HepG2 (cell line): ENCODE measurements at regions not wholly inside any gene's neighbourhood (a gene's known extent, or its start where the extent isn't known, plus 50 kb on each side); places are given as distances from the start of the nearest gene placed in this dataset.

Experiments
- GLI4 ChIP-seq: sonication (generic); formaldehyde crosslinking; IDR thresholded peaks from 2 replicates; pipeline ENCODE4 v1.5.1; 2020; ENCODE audit warnings: missing genetic modification reagents, mild to moderate bottlenecking, moderate library complexity, borderline replicate concordance
- HNF4G ChIP-seq, 2 experiments: sonication (generic) in 1 of 2; formaldehyde crosslinking in 1 of 2; IDR thresholded peaks; 2 replicates each; pipeline versions ENCODE4 v1.4.0 to v1.6.1; 2011 to 2020; ENCODE audit warnings: borderline replicate concordance in 2 of 2, low read depth in 2 of 2, mild to moderate bottlenecking in 2 of 2, low read length in 1 of 2, missing genetic modification reagents in 1 of 2, moderate library complexity in 1 of 2
- MXI1 ChIP-seq: IDR thresholded peaks from 3 replicates; pipeline ENCODE4 v1.6.1; 2012; ENCODE audit warnings: low read depth, low read length, inconsistent platforms, borderline replicate concordance
- NCOR1 ChIP-seq: fragments of 200-600 bp; sonication (generic); IDR thresholded peaks from 2 replicates; pipeline ENCODE4 v1.7.0; 2017; ENCODE audit warnings: antibody characterized with exemption, low read length, borderline replicate concordance
- NFIC ChIP-seq: IDR thresholded peaks from 2 replicates; pipeline ENCODE4 v1.6.1; 2012; ENCODE audit warnings: mild to moderate bottlenecking, low read length, inconsistent platforms
- TF ChIP-seq, protein P1 (sequence below): sonication (generic); formaldehyde crosslinking; IDR thresholded peaks from 2 replicates; pipeline ENCODE4 v1.5.1; 2020; ENCODE audit warnings: missing genetic modification reagents, mild to moderate bottlenecking, borderline replicate concordance
- TF ChIP-seq, protein P2 (sequence below): sonication (generic); formaldehyde crosslinking; IDR thresholded peaks from 2 replicates; pipeline ENCODE4 v1.9.0; 2021; ENCODE audit warnings: missing genetic modification reagents, borderline replicate concordance
- TF ChIP-seq, protein P3 (sequence below): sonication (generic); formaldehyde crosslinking; IDR thresholded peaks from 2 replicates; pipeline ENCODE4 v1.5.0; 2020; ENCODE audit warnings: mild to moderate bottlenecking, missing genetic modification reagents, borderline replicate concordance
- TF ChIP-seq, protein P4 (sequence below): sonication (generic); formaldehyde crosslinking; IDR thresholded peaks from 2 replicates; pipeline ENCODE4 v1.5.1; 2020; ENCODE audit warnings: missing genetic modification reagents, mild to moderate bottlenecking, borderline replicate concordance
- TF ChIP-seq, protein P5 (sequence below): IDR thresholded peaks from 2 replicates; pipeline ENCODE4 v1.6.1; 2016; ENCODE audit warnings: mild to moderate bottlenecking

DNA sequence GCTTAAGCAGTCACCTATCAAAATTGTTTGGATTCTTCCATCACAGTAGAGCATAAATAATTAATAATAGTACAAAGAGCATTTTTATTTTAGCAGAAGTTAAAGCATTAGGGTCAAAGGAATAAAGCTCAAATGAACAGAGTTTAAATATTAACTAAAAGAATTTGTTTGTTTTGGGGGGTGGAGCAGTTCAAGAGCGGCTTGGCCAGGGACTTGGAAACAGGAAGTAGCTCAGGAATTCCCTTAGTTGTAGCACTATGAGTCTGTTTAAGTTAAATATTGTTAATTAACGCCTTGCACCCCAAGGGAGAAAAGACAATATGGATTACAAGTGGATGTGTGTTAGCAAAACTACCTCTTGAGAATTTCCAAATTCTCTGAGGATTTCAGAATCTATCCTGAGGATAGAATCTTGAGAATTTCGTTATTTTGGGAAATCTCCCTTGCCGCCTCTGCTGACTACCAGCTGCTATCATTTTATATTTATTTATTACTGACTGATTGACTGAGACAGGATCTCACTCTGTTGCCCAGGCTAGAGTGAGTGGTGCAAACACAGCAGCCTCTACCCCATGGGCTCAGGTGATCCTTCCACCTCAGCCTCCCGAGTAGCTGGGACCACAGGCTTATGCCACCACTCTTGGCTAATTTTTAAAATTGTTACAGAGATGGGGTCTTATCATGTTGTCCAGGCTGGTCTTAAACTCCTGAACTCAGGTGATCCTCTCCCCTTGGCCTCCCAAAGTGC, 96.7 kb upstream of the CHD1 start (continued):
- TF ChIP-seq, protein P1, sequence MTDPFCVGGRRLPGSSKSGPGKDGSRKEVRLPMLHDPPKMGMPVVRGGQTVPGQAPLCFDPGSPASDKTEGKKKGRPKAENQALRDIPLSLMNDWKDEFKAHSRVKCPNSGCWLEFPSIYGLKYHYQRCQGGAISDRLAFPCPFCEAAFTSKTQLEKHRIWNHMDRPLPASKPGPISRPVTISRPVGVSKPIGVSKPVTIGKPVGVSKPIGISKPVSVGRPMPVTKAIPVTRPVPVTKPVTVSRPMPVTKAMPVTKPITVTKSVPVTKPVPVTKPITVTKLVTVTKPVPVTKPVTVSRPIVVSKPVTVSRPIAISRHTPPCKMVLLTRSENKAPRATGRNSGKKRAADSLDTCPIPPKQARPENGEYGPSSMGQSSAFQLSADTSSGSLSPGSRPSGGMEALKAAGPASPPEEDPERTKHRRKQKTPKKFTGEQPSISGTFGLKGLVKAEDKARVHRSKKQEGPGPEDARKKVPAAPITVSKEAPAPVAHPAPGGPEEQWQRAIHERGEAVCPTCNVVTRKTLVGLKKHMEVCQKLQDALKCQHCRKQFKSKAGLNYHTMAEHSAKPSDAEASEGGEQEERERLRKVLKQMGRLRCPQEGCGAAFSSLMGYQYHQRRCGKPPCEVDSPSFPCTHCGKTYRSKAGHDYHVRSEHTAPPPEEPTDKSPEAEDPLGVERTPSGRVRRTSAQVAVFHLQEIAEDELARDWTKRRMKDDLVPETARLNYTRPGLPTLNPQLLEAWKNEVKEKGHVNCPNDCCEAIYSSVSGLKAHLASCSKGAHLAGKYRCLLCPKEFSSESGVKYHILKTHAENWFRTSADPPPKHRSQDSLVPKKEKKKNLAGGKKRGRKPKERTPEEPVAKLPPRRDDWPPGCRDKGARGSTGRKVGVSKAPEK (CRISPR knock-in tag), result no peak
- TF ChIP-seq NCOR1 (no peak; the same call in 1 of the 2 replicates), GLI4 (no peak), MXI1 (no peak), HNF4G (IDR thresholded peaks at IDR 0.05; ENCODE audit: borderline replicate concordance, low read depth, low read length) (no peak), HNF4G (CRISPR knock-in tag; IDR thresholded peaks at IDR 0.05; ENCODE audit: borderline replicate concordance, low read depth) (no peak), NFIC (peak; percentile 36; the same call in 1 of the 2 replicates)
- TF ChIP-seq, protein P2, sequence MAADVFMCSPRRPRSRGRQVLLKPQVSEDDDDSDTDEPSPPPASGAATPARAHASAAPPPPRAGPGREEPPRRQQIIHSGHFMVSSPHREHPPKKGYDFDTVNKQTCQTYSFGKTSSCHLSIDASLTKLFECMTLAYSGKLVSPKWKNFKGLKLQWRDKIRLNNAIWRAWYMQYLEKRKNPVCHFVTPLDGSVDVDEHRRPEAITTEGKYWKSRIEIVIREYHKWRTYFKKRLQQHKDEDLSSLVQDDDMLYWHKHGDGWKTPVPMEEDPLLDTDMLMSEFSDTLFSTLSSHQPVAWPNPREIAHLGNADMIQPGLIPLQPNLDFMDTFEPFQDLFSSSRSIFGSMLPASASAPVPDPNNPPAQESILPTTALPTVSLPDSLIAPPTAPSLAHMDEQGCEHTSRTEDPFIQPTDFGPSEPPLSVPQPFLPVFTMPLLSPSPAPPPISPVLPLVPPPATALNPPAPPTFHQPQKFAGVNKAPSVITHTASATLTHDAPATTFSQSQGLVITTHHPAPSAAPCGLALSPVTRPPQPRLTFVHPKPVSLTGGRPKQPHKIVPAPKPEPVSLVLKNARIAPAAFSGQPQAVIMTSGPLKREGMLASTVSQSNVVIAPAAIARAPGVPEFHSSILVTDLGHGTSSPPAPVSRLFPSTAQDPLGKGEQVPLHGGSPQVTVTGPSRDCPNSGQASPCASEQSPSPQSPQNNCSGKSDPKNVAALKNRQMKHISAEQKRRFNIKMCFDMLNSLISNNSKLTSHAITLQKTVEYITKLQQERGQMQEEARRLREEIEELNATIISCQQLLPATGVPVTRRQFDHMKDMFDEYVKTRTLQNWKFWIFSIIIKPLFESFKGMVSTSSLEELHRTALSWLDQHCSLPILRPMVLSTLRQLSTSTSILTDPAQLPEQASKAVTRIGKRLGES (CRISPR knock-in tag), result no peak
- TF ChIP-seq, protein P3, sequence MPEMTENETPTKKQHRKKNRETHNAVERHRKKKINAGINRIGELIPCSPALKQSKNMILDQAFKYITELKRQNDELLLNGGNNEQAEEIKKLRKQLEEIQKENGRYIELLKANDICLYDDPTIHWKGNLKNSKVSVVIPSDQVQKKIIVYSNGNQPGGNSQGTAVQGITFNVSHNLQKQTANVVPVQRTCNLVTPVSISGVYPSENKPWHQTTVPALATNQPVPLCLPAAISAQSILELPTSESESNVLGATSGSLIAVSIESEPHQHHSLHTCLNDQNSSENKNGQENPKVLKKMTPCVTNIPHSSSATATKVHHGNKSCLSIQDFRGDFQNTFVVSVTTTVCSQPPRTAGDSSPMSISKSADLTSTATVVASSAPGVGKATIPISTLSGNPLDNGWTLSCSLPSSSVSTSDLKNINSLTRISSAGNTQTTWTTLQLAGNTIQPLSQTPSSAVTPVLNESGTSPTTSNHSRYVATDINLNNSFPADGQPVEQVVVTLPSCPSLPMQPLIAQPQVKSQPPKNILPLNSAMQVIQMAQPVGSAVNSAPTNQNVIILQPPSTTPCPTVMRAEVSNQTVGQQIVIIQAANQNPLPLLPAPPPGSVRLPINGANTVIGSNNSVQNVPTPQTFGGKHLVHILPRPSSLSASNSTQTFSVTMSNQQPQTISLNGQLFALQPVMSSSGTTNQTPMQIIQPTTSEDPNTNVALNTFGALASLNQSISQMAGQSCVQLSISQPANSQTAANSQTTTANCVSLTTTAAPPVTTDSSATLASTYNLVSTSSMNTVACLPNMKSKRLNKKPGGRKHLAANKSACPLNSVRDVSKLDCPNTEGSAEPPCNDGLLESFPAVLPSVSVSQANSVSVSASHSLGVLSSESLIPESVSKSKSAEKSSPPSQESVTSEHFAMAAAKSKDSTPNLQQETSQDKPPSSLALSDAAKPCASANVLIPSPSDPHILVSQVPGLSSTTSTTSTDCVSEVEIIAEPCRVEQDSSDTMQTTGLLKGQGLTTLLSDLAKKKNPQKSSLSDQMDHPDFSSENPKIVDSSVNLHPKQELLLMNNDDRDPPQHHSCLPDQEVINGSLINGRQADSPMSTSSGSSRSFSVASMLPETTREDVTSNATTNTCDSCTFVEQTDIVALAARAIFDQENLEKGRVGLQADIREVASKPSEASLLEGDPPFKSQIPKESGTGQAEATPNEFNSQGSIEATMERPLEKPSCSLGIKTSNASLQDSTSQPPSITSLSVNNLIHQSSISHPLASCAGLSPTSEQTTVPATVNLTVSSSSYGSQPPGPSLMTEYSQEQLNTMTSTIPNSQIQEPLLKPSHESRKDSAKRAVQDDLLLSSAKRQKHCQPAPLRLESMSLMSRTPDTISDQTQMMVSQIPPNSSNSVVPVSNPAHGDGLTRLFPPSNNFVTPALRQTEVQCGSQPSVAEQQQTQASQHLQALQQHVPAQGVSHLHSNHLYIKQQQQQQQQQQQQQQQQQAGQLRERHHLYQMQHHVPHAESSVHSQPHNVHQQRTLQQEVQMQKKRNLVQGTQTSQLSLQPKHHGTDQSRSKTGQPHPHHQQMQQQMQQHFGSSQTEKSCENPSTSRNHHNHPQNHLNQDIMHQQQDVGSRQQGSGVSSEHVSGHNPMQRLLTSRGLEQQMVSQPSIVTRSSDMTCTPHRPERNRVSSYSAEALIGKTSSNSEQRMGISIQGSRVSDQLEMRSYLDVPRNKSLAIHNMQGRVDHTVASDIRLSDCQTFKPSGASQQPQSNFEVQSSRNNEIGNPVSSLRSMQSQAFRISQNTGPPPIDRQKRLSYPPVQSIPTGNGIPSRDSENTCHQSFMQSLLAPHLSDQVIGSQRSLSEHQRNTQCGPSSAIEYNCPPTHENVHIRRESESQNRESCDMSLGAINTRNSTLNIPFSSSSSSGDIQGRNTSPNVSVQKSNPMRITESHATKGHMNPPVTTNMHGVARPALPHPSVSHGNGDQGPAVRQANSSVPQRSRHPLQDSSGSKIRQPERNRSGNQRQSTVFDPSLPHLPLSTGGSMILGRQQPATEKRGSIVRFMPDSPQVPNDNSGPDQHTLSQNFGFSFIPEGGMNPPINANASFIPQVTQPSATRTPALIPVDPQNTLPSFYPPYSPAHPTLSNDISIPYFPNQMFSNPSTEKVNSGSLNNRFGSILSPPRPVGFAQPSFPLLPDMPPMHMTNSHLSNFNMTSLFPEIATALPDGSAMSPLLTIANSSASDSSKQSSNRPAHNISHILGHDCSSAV (CRISPR knock-in tag), result no peak
- TF ChIP-seq, protein P4, sequence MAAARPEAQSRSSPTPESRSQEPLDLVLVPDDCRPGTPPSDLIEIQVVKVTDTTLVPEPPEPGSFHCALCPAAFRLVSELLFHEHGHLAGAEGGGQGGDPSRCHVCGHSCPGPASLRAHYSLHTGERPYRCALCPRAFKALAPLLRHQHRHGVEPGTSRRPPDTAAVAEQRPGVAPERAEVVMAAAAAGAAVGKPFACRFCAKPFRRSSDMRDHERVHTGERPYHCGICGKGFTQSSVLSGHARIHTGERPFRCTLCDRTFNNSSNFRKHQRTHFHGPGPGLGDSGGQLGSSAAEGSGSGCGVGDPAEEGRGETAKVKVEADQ (CRISPR knock-in tag), result no peak
- TF ChIP-seq, protein P5, sequence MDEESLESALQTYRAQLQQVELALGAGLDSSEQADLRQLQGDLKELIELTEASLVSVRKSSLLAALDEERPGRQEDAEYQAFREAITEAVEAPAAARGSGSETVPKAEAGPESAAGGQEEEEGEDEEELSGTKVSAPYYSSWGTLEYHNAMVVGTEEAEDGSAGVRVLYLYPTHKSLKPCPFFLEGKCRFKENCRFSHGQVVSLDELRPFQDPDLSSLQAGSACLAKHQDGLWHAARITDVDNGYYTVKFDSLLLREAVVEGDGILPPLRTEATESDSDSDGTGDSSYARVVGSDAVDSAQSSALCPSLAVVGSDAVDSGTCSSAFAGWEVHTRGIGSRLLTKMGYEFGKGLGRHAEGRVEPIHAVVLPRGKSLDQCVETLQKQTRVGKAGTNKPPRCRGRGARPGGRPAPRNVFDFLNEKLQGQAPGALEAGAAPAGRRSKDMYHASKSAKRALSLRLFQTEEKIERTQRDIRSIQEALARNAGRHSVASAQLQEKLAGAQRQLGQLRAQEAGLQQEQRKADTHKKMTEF (CRISPR knock-in tag), result 0 out of 2 replicates have a peak, but pooled peaks have one; percentile 39
